Thymus (tissue), 11 donors: ENCODE measurements at regions not wholly inside any gene's neighbourhood (a gene's known extent, or its start where the extent isn't known, plus 50 kb on each side); places are given as distances from the start of the nearest gene placed in this dataset.
A peak's percentile ranks its signal among the peaks of the same experiment; 100 is the strongest.

Experiments used
- DNase-seq, 9 donors: peaks; one replicate each; pipeline ENCODE4 v3.0.0-alpha.2; 2013; ENCODE audit warnings: low spot score in 9 of 9, low read depth in 6 of 9, missing footprints in 1 of 9
- H3K27ac ChIP-seq, 2 donors: one replicate each; pipeline ENCODE4 v1.5.1; 2013; ENCODE audit warnings: control low read depth in 1 of 2, low read depth in 1 of 2, low read length in 1 of 2, mild to moderate bottlenecking in 1 of 2, moderate library complexity in 1 of 2
- H3K27me3 ChIP-seq, 2 donors: one replicate each; pipeline ENCODE4 v1.5.1; 2013; ENCODE audit warnings: low read length in 1 of 2; ENCODE audit not compliant: control insufficient read depth in 2 of 2, insufficient read depth in 1 of 2
- H3K36me3 ChIP-seq, 2 donors: one replicate each; pipeline ENCODE4 v1.5.1; 2013; ENCODE audit warnings: low read length in 1 of 2, mild to moderate bottlenecking in 1 of 2, moderate library complexity in 1 of 2; ENCODE audit not compliant: control insufficient read depth in 2 of 2, insufficient read depth in 2 of 2
- H3K4me1 ChIP-seq, 2 donors: one replicate each; pipeline ENCODE4 v1.5.1; 2013; ENCODE audit warnings: low read length in 2 of 2; ENCODE audit not compliant: control insufficient read depth in 2 of 2, insufficient read depth in 2 of 2
- H3K4me3 ChIP-seq, 2 donors: one replicate each; pipeline ENCODE4 v1.5.1; 2013; ENCODE audit warnings: low read length in 2 of 2, control low read depth in 1 of 2, mild to moderate bottlenecking in 1 of 2
- H3K9me3 ChIP-seq, 2 donors: one replicate each; pipeline ENCODE4 v1.5.1; 2013; ENCODE audit warnings: low read length in 1 of 2, mild to moderate bottlenecking in 1 of 2; ENCODE audit not compliant: control insufficient read depth in 2 of 2, insufficient read depth in 1 of 2
- whole genome bisulfite sequencing: extraction: QIAGEN DNeasy Blood & Tissue Kit; methylation state at CpG from one replicate; pipeline ENCODE4 v1.1.7; 2013; 5-methylcytosine and 5-hydroxymethylcytosine counted together
- donor health status: healthy.

DNA sequence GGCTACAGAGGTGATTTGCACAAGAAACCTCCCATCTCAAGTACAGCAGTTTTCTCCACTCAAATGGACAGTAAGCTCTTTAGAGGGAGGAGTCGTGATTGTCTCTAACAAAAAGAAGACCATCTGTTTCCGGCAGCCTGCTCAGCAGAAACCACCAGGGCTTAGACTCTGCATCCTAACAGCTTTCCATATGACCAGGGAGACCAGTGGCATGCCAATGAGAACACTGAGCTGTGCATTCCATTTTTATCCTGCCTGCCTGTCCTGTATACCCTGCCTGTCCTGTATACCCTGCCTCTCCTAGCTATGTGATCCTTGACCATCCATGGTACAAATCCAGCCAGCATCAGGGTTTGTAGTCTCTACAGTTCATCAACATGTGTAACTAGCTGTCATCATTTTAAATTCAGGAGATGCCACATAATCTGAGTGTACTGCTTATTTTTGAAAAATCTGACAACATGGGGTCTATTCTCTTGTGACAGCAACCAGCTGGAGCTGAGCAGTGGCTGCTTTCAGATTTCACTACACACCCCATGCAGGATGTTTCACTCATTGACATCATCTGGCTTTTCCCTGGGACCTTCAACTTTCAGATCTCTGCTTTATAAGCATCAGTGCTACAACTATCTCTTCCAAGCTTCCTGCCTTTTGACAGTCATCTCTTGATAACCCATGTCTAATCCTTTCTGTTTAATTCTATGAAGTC is 50.5 kb upstream of the POU2AF2 start:
- Histone ChIP-seq H3K27me3 (no peaks in the 10 kb centered on the region), H3K36me3 (no peaks in the 10 kb centered on the region), H3K4me1 (no peaks in the 10 kb centered on the region), H3K4me3 (no peak overlapping the region), H3K9me3 (peaks cover 0 to 1% of the 10 kb centered on the region in 2 donors), H3K27ac (no peak overlapping the region)
- WGBS = 75% methylated on average over 2 of the region's 2 CpGs
- DNase-seq = no peak

DNA sequence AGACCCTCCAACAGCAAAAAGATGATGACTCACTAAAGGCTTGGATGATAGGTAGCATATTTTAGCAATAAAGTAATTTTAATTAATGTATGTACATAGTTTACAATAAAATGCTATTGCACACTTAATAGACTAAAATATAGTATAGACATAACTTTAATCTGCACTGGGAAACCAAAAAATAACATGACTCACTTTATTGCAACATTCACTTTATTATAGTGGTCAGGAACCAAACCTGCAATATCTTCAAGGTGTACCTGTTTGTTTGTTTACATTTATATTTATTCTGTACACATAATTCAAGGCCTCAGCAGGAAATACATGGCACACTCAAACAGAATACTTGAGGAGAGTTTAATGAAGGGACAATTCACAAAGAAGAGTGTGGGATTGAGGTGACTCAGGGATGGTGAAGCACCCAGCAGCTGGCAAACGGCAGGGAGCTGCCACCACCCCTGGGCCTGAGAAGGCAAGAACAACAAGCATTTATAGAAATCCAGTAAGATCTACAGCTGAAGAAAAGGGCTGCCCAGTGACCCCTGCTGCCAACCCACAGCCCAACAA is 51.5 kb upstream of the POU2AF2 start:
- Histone ChIP-seq H3K27me3 (no peaks in the 10 kb centered on the region), H3K36me3 (no peaks in the 10 kb centered on the region), H3K9me3 (peaks cover 0 to 1% of the 10 kb centered on the region in 2 donors), H3K27ac (no peak overlapping the region), H3K4me1 (no peaks in the 10 kb centered on the region), H3K4me3 (no peak overlapping the region)
- DNase-seq = no peak
- 98% methylated on average over 1 of the region's 1 CpG for WGBS

- no peak for DNase-seq
- Histone ChIP-seq H3K36me3 (no peaks in the 10 kb centered on the region), H3K9me3 (no peaks in the 10 kb centered on the region), H3K27ac (no peak overlapping the region), H3K4me3 (no peak overlapping the region), H3K27me3 (no peaks in the 10 kb centered on the region), H3K4me1 (no peaks in the 10 kb centered on the region)
- WGBS = 94% methylated on average over 2 of the region's 2 CpGs
Observed at GRCh38 chr11:111189466-111189865, 56.1 kb upstream of the POU2AF2 start.

GRCh38 chr11:111186308-111186915 is 59.1 kb upstream of the POU2AF2 start:
- Histone ChIP-seq H3K4me1 (no peaks in the 10 kb centered on the region), H3K4me3 (no peak overlapping the region), H3K9me3 (peaks cover 0 to 3% of the 10 kb centered on the region in 2 donors), H3K27ac (no peak overlapping the region), H3K36me3 (no peaks in the 10 kb centered on the region), H3K27me3 (no peaks in the 10 kb centered on the region)
- DNase-seq = no peak
- 33% methylated on average over 3 of the region's 3 CpGs for WGBS

DNA sequence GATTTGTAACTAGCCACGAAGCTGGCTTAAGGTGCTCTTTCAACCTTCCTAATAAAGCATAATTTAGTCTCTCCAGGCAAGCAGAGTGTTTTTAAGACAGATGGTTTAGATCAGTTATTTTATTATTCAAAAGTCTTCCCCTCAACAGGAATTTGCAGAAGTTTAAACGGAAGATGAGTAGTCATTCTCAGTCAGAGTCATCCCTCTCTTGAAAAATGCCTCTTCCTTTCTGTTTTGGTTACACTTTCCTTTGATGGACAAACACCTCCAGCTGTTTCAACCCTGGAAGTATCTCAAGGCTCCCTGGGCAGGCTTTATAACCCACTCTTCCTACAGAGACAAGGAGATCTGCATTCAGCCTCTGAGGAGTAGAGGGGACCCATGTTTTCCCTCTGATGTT is 60.3 kb upstream of the POU2AF2 start:
- H3K4me3 ChIP-seq = no peak overlapping the region
- H3K27ac ChIP-seq = no peak overlapping the region
- no peaks in the 10 kb centered on the region for H3K27me3 ChIP-seq
- peaks cover 0 to 3% of the 10 kb centered on the region in 2 donors for H3K9me3 ChIP-seq
- no peaks in the 10 kb centered on the region for H3K4me1 ChIP-seq
- H3K36me3 ChIP-seq = no peaks in the 10 kb centered on the region
- DNase-seq = no peak
- WGBS = 13% methylated on average over 2 of the region's 2 CpGs

GRCh38 chr11:111183706-111184105 is 61.8 kb upstream of the POU2AF2 start:
- Histone ChIP-seq H3K36me3 (no peaks in the 10 kb centered on the region), H3K4me3 (no peak overlapping the region), H3K27ac (no peak overlapping the region), H3K27me3 (no peaks in the 10 kb centered on the region), H3K4me1 (no peaks in the 10 kb centered on the region), H3K9me3 (peaks cover 0 to 3% of the 10 kb centered on the region in 2 donors)
- no peak for DNase-seq

DNA sequence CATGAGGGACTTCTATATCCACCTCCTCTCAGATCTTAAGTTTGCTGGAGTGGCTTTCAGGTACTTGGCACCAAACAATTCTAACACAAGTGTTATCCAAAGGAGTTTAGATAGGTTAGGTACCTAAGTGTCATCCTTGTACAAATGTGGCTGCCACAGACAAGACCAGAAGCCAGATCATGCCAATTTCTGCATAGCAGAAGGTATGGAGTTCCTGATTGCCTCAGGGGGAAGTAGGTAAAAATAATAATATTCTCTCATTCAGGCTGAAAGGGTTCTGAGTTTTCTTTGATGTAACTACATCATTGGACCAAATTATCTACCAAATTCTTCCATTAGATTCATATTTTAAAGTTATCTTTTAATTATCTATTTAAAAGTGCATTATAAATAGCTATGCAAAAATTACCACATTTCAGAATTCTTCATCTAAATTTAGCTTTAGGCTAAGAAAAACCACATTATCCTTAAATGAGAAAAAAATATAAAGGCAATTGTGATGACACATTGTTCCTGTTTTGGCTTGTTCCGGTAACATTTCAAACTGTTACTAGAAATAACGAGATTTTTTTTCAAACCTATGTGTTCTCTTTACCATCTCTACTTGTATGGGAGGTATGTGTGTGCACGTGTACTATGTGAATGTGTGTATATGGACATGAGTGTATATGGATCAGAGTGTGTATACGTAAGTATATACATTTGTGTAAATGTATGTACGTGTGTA is 66.2 kb upstream of the POU2AF2 start:
- Histone ChIP-seq H3K4me1 (no peaks in the 10 kb centered on the region), H3K36me3 (no peaks in the 10 kb centered on the region), H3K27ac (no peak overlapping the region), H3K27me3 (no peaks in the 10 kb centered on the region), H3K4me3 (no peak overlapping the region), H3K9me3 (peaks cover 0 to 3% of the 10 kb centered on the region in 2 donors)
- 26% methylated on average over 5 of the region's 5 CpGs for WGBS
- no peak for DNase-seq

- H3K27ac ChIP-seq = no peak overlapping the region
- DNase-seq = peak in 1 of 9 donors; percentile 12
- H3K27me3 ChIP-seq = no peaks in the 10 kb centered on the region
- H3K9me3 ChIP-seq = no peaks in the 10 kb centered on the region
- H3K4me3 ChIP-seq = no peak overlapping the region
- no peaks in the 10 kb centered on the region for H3K36me3 ChIP-seq
- H3K4me1 ChIP-seq = no peaks in the 10 kb centered on the region
Observed at GRCh38 chr11:111177037-111177871, 68.3 kb upstream of the POU2AF2 start.
